HCEC 1CT (cell line): ENCODE measurements at regions not wholly inside any gene's neighbourhood (a gene's known extent, or its start where the extent isn't known, plus 50 kb on each side); places are given as distances from the start of the nearest gene placed in this dataset.
"Not testable (repeated sequence)": the region's sequence is repeated elsewhere in the genome, so short reads cannot be mapped to it uniquely, and the experiment has no call there.

Source experiments
- DNase-seq: peaks from one replicate; pipeline ENCODE4 v3.0.0-alpha.2; 2017

- DNase-seq = no peak
These were observed 764.6 kb downstream of the TSN start for GRCh38 chr2:122519821-122520611.

- DNase-seq = no peak
These were observed 767.7 kb downstream of the TSN start for GRCh38 chr2:122523143-122523542.

- no peak for DNase-seq
These were observed 768.5 kb downstream of the TSN start for GRCh38 chr2:122523981-122524380.

GRCh38 chr2:122525336-122525735, 769.9 kb downstream of the TSN start:
- peak; percentile 62 for DNase-seq

GRCh38 chr2:122528061-122528460, 772.6 kb downstream of the TSN start:
- peak; percentile 72 for DNase-seq

- DNase-seq = no peak
These were observed 773.7 kb downstream of the TSN start for GRCh38 chr2:122528958-122529705.

- no peak for DNase-seq
These were observed 775.4 kb downstream of the TSN start for GRCh38 chr2:122530814-122531213.

GRCh38 chr2:122531290-122532071, 776.0 kb downstream of the TSN start:
- no peak for DNase-seq

GRCh38 chr2:122532072-122532344, 776.6 kb downstream of the TSN start:
- DNase-seq = no peak

GRCh38 chr2:122532481-122532880, 777.0 kb downstream of the TSN start:
- no peak for DNase-seq

GRCh38 chr2:122535960-122536505, 780.6 kb downstream of the TSN start:
- no peak for DNase-seq

- no peak for DNase-seq
These were observed 783.9 kb downstream of the TSN start for GRCh38 chr2:122539311-122539710.

- DNase-seq = no peak
These were observed 784.5 kb downstream of the TSN start for GRCh38 chr2:122539920-122540319.

- no peak for DNase-seq
These were observed 786.8 kb downstream of the TSN start for GRCh38 chr2:122542236-122542635.

- DNase-seq = no peak
These were observed 787.2 kb downstream of the TSN start for GRCh38 chr2:122542646-122543045.

- DNase-seq = peak; percentile 75
These were observed 788.4 kb downstream of the TSN start for GRCh38 chr2:122543815-122544214.

- no peak for DNase-seq
These were observed 790.4 kb downstream of the TSN start for GRCh38 chr2:122545821-122546220.

- peak; percentile 50 for DNase-seq
These were observed 807.3 kb downstream of the TSN start for GRCh38 chr2:122562775-122563174.

- peak; percentile 64 for DNase-seq
These were observed 808.3 kb downstream of the TSN start for GRCh38 chr2:122563781-122564180.

- no peak for DNase-seq
These were observed 809.4 kb downstream of the TSN start for GRCh38 chr2:122564843-122565242.

GRCh38 chr2:122565364-122565763, 809.9 kb downstream of the TSN start:
- no peak for DNase-seq

- DNase-seq = no peak
These were observed 815.2 kb downstream of the TSN start for GRCh38 chr2:122570641-122571040.

- DNase-seq = not testable (repeated sequence)
These were observed 816.0 kb downstream of the TSN start for GRCh38 chr2:122571471-122571870.
